Vagina (tissue), 2 donors: ENCODE measurements at regions not wholly inside any gene's neighbourhood (a gene's known extent, or its start where the extent isn't known, plus 50 kb on each side); places are given as distances from the start of the nearest gene placed in this dataset.

Experiments used
- CTCF ChIP-seq, 3 experiments: fragments of 450-650 bp in 2 of 3; fragments of 200-600 bp in 1 of 3; sonication (generic) in 1 of 3; IDR thresholded peaks; one replicate each; pipeline ENCODE4 v1.5.1; 2017 to 2019; ENCODE audit warnings: antibody characterized with exemption in 3 of 3, mild to moderate bottlenecking in 2 of 3, moderate library complexity in 2 of 3
- POLR2A ChIP-seq, 2 donors: fragments of 450-650 bp; IDR thresholded peaks; one replicate each; pipeline ENCODE4 v1.6.1; 2017; ENCODE audit warnings: antibody characterized with exemption in 2 of 2, mild to moderate bottlenecking in 2 of 2, moderate library complexity in 2 of 2

GRCh38 chr9:2343756-2344155, 277.8 kb upstream of the VLDLR start:
- TF ChIP-seq CTCF (IDR thresholded peaks at IDR 0.05) (no peak), POLR2A (IDR thresholded peaks at IDR 0.05) (no peak)
